ENCODE measurements at regions not wholly inside any gene's neighbourhood (a gene's known extent, or its start where the extent isn't known, plus 50 kb on each side); places are given as distances from the start of the nearest gene placed in this dataset.

- no peak overlapping the region for H2BK15ac ChIP-seq (ENCODE audit: low read depth, low read length)
- Mint-ChIP-seq H3K9me3 (no peaks in the 10 kb centered on the region), H3K4me3 (no peak overlapping the region), H3K36me3 (ENCODE audit: insufficient read depth in 1 of 3, low read depth in 3 of 3) (no peaks in the 10 kb centered on the region), H3K27ac (no peak overlapping the region), H3K4me1 (no peaks in the 10 kb centered on the region), H3K27me3 (ENCODE audit: low read depth) (no peaks in the 10 kb centered on the region; the same call in 1 of the 2 replicates)
- H3K4me2 ChIP-seq (ENCODE audit: insufficient read depth, insufficient read length, low read length) = no peak overlapping the region
- no peaks in the 10 kb centered on the region for H3K27me3 ChIP-seq (ENCODE audit: insufficient read depth, low read length)
- no peaks in the 10 kb centered on the region for H4K20me1 ChIP-seq (ENCODE audit: control insufficient read depth, insufficient read depth, insufficient read length)
- DNase-seq = no peak
- H3K14ac ChIP-seq (ENCODE audit: insufficient read depth, low read length) = no peak overlapping the region
- H3K23ac ChIP-seq (ENCODE audit: insufficient read length, low read depth, low read length) = no peak overlapping the region
- H3K56ac ChIP-seq (ENCODE audit: insufficient read length, low read depth, low read length) = no peak overlapping the region
- no peak overlapping the region for H3K27ac ChIP-seq (ENCODE audit: insufficient read length, low read depth, low read length)
- no peak overlapping the region for H2BK12ac ChIP-seq (ENCODE audit: insufficient read length, low read depth, low read length)
- H3K18ac ChIP-seq (ENCODE audit: insufficient read length, low read depth, low read length) = no peak overlapping the region
- no peaks in the 10 kb centered on the region for H3K79me1 ChIP-seq (ENCODE audit: insufficient read depth, low read depth, low read length, poor library complexity, severe bottlenecking)
- H3T11ph ChIP-seq (ENCODE audit: low read length) = no peak overlapping the region
- no peak overlapping the region for H2AK5ac ChIP-seq (ENCODE audit: insufficient read length, low read length)
- no peaks in the 10 kb centered on the region for H3K4me1 ChIP-seq (ENCODE audit: insufficient read depth, low read length)
- no peak overlapping the region for H2BK120ac ChIP-seq (ENCODE audit: low read depth, low read length, poor library complexity, severe bottlenecking)
- no CpG with 5 or more reads among the region's 3 CpGs for WGBS (ENCODE audit: extremely low coverage, insufficient read length, low lambda C conversion rate)
- no peak overlapping the region for H2AFZ ChIP-seq (ENCODE audit: low read length)
- H2BK20ac ChIP-seq (ENCODE audit: low read depth, low read length, poor library complexity, severe bottlenecking) = no peak overlapping the region
- no peaks in the 10 kb centered on the region for H3K9me3 ChIP-seq (ENCODE audit: control insufficient read depth, low read depth, low read length)
- H4K5ac ChIP-seq (ENCODE audit: insufficient read length, low read depth, low read length) = no peak overlapping the region
- no peak overlapping the region for H3K9ac ChIP-seq (ENCODE audit: extremely low read depth, insufficient read length, low read length)
- no peak for TF ChIP-seq CTCF (conservative IDR thresholded peaks at IDR 0.05)
- H4K91ac ChIP-seq (ENCODE audit: insufficient read length, low read depth, low read length) = no peak overlapping the region
- no peak overlapping the region for H3K4ac ChIP-seq (ENCODE audit: low read depth, low read length)
- H4K8ac ChIP-seq (replicated peaks; ENCODE audit: insufficient read length, low read depth, low read length) = no peak overlapping the region
- H2BK5ac ChIP-seq (ENCODE audit: insufficient read length, low read length) = no peak overlapping the region
- no peaks in the 10 kb centered on the region for H3K79me2 ChIP-seq (ENCODE audit: insufficient read depth, low read length)
- no peaks in the 10 kb centered on the region for H3K23me2 ChIP-seq (ENCODE audit: insufficient read length, low read depth, low read length, poor library complexity, severe bottlenecking)
These were observed 546.5 kb upstream of the ATXN7L3B start for GRCh38 chr12:73991138-73991537.

Data from H9 (cell line).